ENCODE measurements at regions not wholly inside any gene's neighbourhood (a gene's known extent, or its start where the extent isn't known, plus 50 kb on each side); places are given as distances from the start of the nearest gene placed in this dataset.

DNA sequence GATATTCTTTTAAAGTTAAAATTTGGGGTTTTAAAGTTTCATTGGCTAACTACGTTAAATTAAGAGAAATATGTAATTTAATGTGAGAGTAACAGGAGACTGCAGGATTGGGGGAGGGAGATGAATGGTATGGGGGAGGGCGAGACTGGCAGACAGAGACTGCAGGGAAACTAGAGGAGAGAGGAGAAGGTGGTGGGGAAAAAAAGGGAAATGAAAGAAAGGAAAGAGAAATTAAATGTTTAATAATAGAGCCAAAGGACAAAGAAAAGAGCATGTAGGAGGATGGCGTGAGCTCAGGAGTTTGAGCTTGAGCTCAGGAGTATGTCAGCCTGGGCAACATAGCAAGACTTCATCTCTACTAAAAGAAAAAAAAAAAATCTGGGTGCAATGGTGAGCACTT is 115.9 kb downstream of the RFC3 start:
- Histone ChIP-seq H3K4me2 (ENCODE audit: low read length) (no peak overlapping the region), H4K20me1 (ENCODE audit: insufficient read depth) (no peaks in the 10 kb centered on the region), H3K27me3 (ENCODE audit: insufficient read depth, low read length) (no peaks in the 10 kb centered on the region), H3K4me1 (ENCODE audit: control insufficient read depth in 1 of 2, insufficient read depth in 2 of 2, low read length in 2 of 2) (peaks cover 3 to 14% of the 10 kb centered on the region in 2 experiments; a peak in 3 of 4 replicates), H3K4me3 (replicated peaks in 1 of 2; ENCODE audit: low read depth in 1 of 2, low read length in 2 of 2) (no peak overlapping the region), H3K27ac (ENCODE audit: low read depth, low read length) (no peak overlapping the region), H3K36me3 (ENCODE audit: control insufficient read depth in 1 of 2, insufficient read depth in 2 of 2, low read length in 2 of 2) (no peaks in the 10 kb centered on the region), H2AFZ (ENCODE audit: low read depth, low read length, poor library complexity, severe bottlenecking) (no peak overlapping the region), H3K9me3 (ENCODE audit: control insufficient read depth in 1 of 2, insufficient read depth in 1 of 2, low read depth in 1 of 2, low read length in 2 of 2) (no peaks in the 10 kb centered on the region), H3K9me2 (ENCODE audit: insufficient read depth) (no peaks in the 10 kb centered on the region), H3K9ac (ENCODE audit: low read length) (no peak overlapping the region), H3K79me2 (ENCODE audit: insufficient read depth, low read length) (no peaks in the 10 kb centered on the region)
- intact Hi-C loops (cut with micrococcal nuclease), result loop anchor here (5.0 kb wide), 1 partner anchor 1788 kb away; no protein-coding TSS in a partner anchor
- no peak for ATAC-seq
- RAD21 ChIA-PET (ENCODE audit: low non-redundant PET in 1 of 2, low total read pairs in 2 of 2, uncharacterized antibody in 2 of 2, unreplicated experiment in 2 of 2), result no interaction called here
- POLR2A ChIA-PET, result no interaction called here
- no peak for TF ChIP-seq POLR2AphosphoS5 (IDR thresholded peaks at IDR 0.05; ENCODE audit: low read depth, low read length)
- no peak for TF ChIP-seq SRF (IDR thresholded peaks at IDR 0.05; ENCODE audit: low read depth)
- CTCF ChIA-PET, result interaction anchor here (1.5 kb wide), 1 partner anchor 144 kb away, joined by 3 read pairs; no protein-coding TSS in a partner anchor
- no TSS peak for BruUV-seq (replicated peaks)
- no peak for DNase-seq (ENCODE audit: low read depth, low spot score)

DNA sequence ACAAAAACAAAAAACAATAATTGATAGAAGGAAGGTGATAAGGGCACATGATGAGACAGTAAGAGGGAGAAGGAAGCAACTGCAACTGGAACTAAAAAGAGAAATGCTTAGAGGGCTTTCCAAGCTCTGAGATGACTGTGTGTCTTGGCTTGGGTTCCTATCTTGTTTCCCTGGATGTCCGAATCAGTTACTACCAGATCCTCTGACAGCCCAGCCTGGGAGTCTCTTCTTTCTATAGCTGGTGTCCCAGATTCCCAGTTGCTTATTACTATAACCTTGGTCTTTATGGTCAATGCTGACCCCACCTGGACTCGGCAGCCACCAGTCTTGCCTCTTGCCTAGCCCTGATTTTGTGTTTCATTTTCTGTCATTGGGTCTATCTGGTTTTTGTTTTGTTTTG is 116.4 kb downstream of the RFC3 start:
- RAD21 ChIA-PET (ENCODE audit: low non-redundant PET in 1 of 2, low total read pairs in 2 of 2, uncharacterized antibody in 2 of 2, unreplicated experiment in 2 of 2), result no interaction called here
- H3K9me2 ChIP-seq (ENCODE audit: insufficient read depth), result no peaks in the 10 kb centered on the region
- CTCF ChIA-PET, result interaction anchor here (1.5 kb wide), 1 partner anchor 143 kb away, joined by 3 read pairs; no protein-coding TSS in a partner anchor
- POLR2A ChIA-PET, result no interaction called here
- H3K27me3 ChIP-seq (ENCODE audit: insufficient read depth, low read length), result no peaks in the 10 kb centered on the region
- no peak overlapping the region for H3K9ac ChIP-seq (ENCODE audit: low read length)
- intact Hi-C loops (cut with micrococcal nuclease), result loop anchor here (5.0 kb wide), 1 partner anchor 1788 kb away; no protein-coding TSS in a partner anchor
- no peaks in the 10 kb centered on the region for H4K20me1 ChIP-seq (ENCODE audit: insufficient read depth)
- no peaks in the 10 kb centered on the region for H3K36me3 ChIP-seq (ENCODE audit: control insufficient read depth in 1 of 2, insufficient read depth in 2 of 2, low read length in 2 of 2)
- no peaks in the 10 kb centered on the region for H3K9me3 ChIP-seq (ENCODE audit: control insufficient read depth in 1 of 2, insufficient read depth in 1 of 2, low read depth in 1 of 2, low read length in 2 of 2)
- no peak overlapping the region for H3K4me2 ChIP-seq (ENCODE audit: low read length)
- H3K79me2 ChIP-seq (ENCODE audit: insufficient read depth, low read length), result no peaks in the 10 kb centered on the region
- no peak for DNase-seq (ENCODE audit: low read depth, low spot score)
- no peak overlapping the region for H3K4me3 ChIP-seq (replicated peaks in 1 of 2; ENCODE audit: low read depth in 1 of 2, low read length in 2 of 2)
- H3K4me1 ChIP-seq (ENCODE audit: control insufficient read depth in 1 of 2, insufficient read depth in 2 of 2, low read length in 2 of 2), result peaks cover 3 to 14% of the 10 kb centered on the region in 2 experiments; a peak in 3 of 4 replicates
- ATAC-seq, result no peak
- no TSS peak for BruUV-seq (replicated peaks)
- H3K27ac ChIP-seq (ENCODE audit: low read depth, low read length), result no peak overlapping the region
- no peak for TF ChIP-seq ZFX (IDR thresholded peaks at IDR 0.05)
- TF ChIP-seq EGR1 (IDR thresholded peaks at IDR 0.05; ENCODE audit: low read depth), result no peak
- TF ChIP-seq EZH2phosphoT487 (IDR thresholded peaks at IDR 0.05; ENCODE audit: borderline replicate concordance), result no peak
- no peak for TF ChIP-seq JUND (IDR thresholded peaks at IDR 0.05)
- TF ChIP-seq, protein P1, sequence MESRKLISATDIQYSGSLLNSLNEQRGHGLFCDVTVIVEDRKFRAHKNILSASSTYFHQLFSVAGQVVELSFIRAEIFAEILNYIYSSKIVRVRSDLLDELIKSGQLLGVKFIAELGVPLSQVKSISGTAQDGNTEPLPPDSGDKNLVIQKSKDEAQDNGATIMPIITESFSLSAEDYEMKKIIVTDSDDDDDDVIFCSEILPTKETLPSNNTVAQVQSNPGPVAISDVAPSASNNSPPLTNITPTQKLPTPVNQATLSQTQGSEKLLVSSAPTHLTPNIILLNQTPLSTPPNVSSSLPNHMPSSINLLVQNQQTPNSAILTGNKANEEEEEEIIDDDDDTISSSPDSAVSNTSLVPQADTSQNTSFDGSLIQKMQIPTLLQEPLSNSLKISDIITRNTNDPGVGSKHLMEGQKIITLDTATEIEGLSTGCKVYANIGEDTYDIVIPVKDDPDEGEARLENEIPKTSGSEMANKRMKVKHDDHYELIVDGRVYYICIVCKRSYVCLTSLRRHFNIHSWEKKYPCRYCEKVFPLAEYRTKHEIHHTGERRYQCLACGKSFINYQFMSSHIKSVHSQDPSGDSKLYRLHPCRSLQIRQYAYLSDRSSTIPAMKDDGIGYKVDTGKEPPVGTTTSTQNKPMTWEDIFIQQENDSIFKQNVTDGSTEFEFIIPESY (IDR thresholded peaks at IDR 0.05; ENCODE audit: extremely low read depth, insufficient replicate concordance, low read length), result no peak
- no peak overlapping the region for H2AFZ ChIP-seq (ENCODE audit: low read depth, low read length, poor library complexity, severe bottlenecking)
